ENCODE measurements at regions not wholly inside any gene's neighbourhood (a gene's known extent, or its start where the extent isn't known, plus 50 kb on each side); places are given as distances from the start of the nearest gene placed in this dataset.
"Not testable (repeated sequence)": the region's sequence is repeated elsewhere in the genome, so short reads cannot be mapped to it uniquely, and the experiment has no call there.

DNA sequence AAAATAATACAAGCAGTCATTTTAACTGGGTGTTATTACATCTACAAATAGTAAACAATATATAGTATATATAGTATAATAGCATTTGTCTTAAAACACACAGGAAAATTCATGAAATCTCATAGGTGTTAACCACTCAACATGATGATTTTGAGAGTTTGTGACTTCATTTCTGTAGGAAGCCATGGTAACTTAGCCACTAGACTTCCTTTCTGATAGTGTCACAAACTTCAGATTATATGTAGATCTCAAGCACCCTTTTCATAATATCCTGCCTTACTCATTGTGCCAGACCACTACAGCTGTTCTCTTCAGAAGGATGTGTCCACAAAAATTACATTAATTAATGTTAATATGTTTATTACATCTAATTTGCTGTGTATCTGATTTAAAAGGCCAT, 1250.6 kb downstream of the ADGRL3 start:
- no peaks in the 10 kb centered on the region for H3K4me1 ChIP-seq (ENCODE audit: control insufficient read depth, insufficient read depth, low read length)
- no peaks in the 10 kb centered on the region for H3K9me3 ChIP-seq (ENCODE audit: control insufficient read depth, low read length)
- no peaks in the 10 kb centered on the region for H3K36me3 ChIP-seq (ENCODE audit: control insufficient read depth, insufficient read depth, low read length, severe bottlenecking)
- no peak overlapping the region for H3K9ac ChIP-seq (ENCODE audit: low read length)
- no peaks in the 10 kb centered on the region for H3K27me3 ChIP-seq (replicated peaks; ENCODE audit: control insufficient read depth, insufficient read depth, low read length)
- no peak for DNase-seq (ENCODE audit: low read depth)
- no peak overlapping the region for H3K4me3 ChIP-seq (ENCODE audit: low read length)

DNA sequence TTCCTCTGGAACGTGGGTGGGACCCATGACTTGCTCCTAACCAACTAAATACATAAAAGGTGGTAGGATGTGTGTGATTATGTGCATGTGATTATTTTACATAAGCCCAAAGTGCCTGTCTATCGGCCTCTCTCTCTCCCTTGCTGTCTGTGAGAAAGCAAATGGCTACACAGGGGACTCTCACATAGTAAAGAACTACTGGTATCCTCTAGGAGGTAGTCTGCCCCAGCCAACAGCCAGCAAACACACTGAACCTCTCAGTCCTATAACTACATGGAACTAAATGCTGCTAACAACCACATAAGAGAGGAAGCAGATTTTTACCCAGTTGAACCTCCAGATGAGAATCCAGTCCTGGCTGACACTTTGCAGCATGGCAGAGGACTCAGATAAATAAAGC, 1249.4 kb downstream of the ADGRL3 start:
- H3K9me3 ChIP-seq (ENCODE audit: control insufficient read depth, low read length): no peaks in the 10 kb centered on the region
- DNase-seq (ENCODE audit: low read depth): no peak
- no peak overlapping the region for H3K4me3 ChIP-seq (ENCODE audit: low read length)
- H3K27me3 ChIP-seq (replicated peaks; ENCODE audit: control insufficient read depth, insufficient read depth, low read length): no peaks in the 10 kb centered on the region
- H3K9ac ChIP-seq (ENCODE audit: low read length): no peak overlapping the region
- H3K4me1 ChIP-seq (ENCODE audit: control insufficient read depth, insufficient read depth, low read length): no peaks in the 10 kb centered on the region
- no peaks in the 10 kb centered on the region for H3K36me3 ChIP-seq (ENCODE audit: control insufficient read depth, insufficient read depth, low read length, severe bottlenecking)

- H3K4me1 ChIP-seq (ENCODE audit: control insufficient read depth, insufficient read depth, low read length): no peaks in the 10 kb centered on the region
- no peak overlapping the region for H3K9ac ChIP-seq (ENCODE audit: low read length)
- no peaks in the 10 kb centered on the region for H3K9me3 ChIP-seq (ENCODE audit: control insufficient read depth, low read length)
- no peaks in the 10 kb centered on the region for H3K27me3 ChIP-seq (replicated peaks; ENCODE audit: control insufficient read depth, insufficient read depth, low read length)
- no peak for DNase-seq (ENCODE audit: low read depth)
- H3K36me3 ChIP-seq (ENCODE audit: control insufficient read depth, insufficient read depth, low read length, severe bottlenecking): no peaks in the 10 kb centered on the region
- no peak overlapping the region for H3K4me3 ChIP-seq (ENCODE audit: low read length)
Measured at GRCh38 chr4:62448911-62449310, 1248.8 kb downstream of the ADGRL3 start.

- no peaks in the 10 kb centered on the region for H3K36me3 ChIP-seq (ENCODE audit: control insufficient read depth, insufficient read depth, low read length, severe bottlenecking)
- no peak overlapping the region for H3K9ac ChIP-seq (ENCODE audit: low read length)
- DNase-seq (ENCODE audit: low read depth): no peak
- H3K4me3 ChIP-seq (ENCODE audit: low read length): no peak overlapping the region
- H3K9me3 ChIP-seq (ENCODE audit: control insufficient read depth, low read length): peaks cover 8% of the 10 kb centered on the region
- H3K27me3 ChIP-seq (replicated peaks; ENCODE audit: control insufficient read depth, insufficient read depth, low read length): no peaks in the 10 kb centered on the region
- H3K4me1 ChIP-seq (ENCODE audit: control insufficient read depth, insufficient read depth, low read length): no peaks in the 10 kb centered on the region
Measured at GRCh38 chr4:62439051-62439450, 1238.9 kb downstream of the ADGRL3 start.

GRCh38 chr4:62434921-62435320, 1234.8 kb downstream of the ADGRL3 start:
- Histone ChIP-seq H3K4me1 (ENCODE audit: control insufficient read depth, insufficient read depth, low read length) (no peaks in the 10 kb centered on the region), H3K36me3 (ENCODE audit: control insufficient read depth, insufficient read depth, low read length, severe bottlenecking) (no peaks in the 10 kb centered on the region), H3K9me3 (ENCODE audit: control insufficient read depth, low read length) (no peaks in the 10 kb centered on the region), H3K4me3 (ENCODE audit: low read length) (no peak overlapping the region), H3K9ac (ENCODE audit: low read length) (no peak overlapping the region), H3K27me3 (replicated peaks; ENCODE audit: control insufficient read depth, insufficient read depth, low read length) (no peaks in the 10 kb centered on the region)
- DNase-seq (ENCODE audit: low read depth): no peak

DNA sequence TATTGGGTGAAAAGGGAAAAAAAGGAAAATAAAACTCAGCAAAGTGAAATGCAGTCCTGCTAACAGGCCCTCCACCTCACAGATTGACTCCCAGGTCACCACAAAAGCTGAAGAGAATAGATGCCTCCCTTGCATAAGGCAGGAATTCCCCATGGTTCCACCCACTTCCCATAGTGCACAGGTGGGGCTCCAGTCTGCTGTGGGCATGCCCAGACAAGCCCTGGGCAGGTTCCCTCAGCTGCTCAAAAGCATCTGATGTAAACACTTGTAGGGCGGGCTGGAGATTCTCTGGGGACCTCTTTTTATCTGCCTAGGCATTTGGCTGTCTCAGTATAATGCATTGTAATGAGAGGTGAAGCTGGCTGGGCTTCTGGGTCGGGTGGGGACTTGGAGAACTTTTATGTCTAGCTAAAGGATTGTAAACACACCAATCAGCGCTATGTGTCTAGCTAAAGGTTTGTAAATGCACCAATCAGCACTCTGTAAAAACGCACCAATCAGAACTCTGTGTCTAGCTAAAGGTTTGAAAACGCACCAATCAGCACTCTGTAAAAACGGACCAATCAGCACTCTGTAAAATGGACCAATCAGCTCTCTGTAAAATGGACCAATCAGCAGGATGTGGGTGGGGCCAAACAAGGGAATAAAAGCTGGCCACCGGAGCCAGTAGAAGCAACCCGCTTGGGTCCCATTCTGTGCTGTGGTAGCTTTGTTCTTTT, 1231.5 kb downstream of the ADGRL3 start:
- not testable (repeated sequence) for H3K27me3 ChIP-seq (replicated peaks; ENCODE audit: control insufficient read depth, insufficient read depth, low read length); H3K9ac ChIP-seq (ENCODE audit: low read length); DNase-seq (ENCODE audit: low read depth); H3K4me1 ChIP-seq (ENCODE audit: control insufficient read depth, insufficient read depth, low read length); H3K4me3 ChIP-seq (ENCODE audit: low read length); H3K9me3 ChIP-seq (ENCODE audit: control insufficient read depth, low read length); H3K36me3 ChIP-seq (ENCODE audit: control insufficient read depth, insufficient read depth, low read length, severe bottlenecking)

DNA sequence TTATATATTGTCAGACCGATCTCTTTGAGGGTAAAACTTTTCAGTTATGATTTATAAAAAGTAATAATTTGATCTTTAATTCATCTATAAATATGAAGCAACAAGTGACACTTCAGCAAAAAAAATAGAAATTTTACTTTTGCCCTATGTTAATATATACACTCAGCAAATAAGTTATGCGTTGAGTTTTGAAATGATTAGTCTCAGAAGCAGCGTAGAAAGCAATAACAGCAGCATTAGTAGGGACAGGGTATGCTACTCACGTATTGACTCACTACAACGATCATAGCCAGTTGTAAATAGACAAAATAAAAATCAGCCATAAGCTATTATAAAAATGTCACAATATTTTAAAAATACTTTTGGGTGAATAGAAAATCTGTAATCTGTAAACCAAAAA, 1229.2 kb downstream of the ADGRL3 start:
- H3K36me3 ChIP-seq (ENCODE audit: control insufficient read depth, insufficient read depth, low read length, severe bottlenecking): no peaks in the 10 kb centered on the region
- no peak overlapping the region for H3K4me3 ChIP-seq (ENCODE audit: low read length)
- no peak for DNase-seq (ENCODE audit: low read depth)
- H3K4me1 ChIP-seq (ENCODE audit: control insufficient read depth, insufficient read depth, low read length): no peaks in the 10 kb centered on the region
- H3K27me3 ChIP-seq (replicated peaks; ENCODE audit: control insufficient read depth, insufficient read depth, low read length): no peaks in the 10 kb centered on the region
- H3K9me3 ChIP-seq (ENCODE audit: control insufficient read depth, low read length): no peaks in the 10 kb centered on the region
- no peak overlapping the region for H3K9ac ChIP-seq (ENCODE audit: low read length)

DNA sequence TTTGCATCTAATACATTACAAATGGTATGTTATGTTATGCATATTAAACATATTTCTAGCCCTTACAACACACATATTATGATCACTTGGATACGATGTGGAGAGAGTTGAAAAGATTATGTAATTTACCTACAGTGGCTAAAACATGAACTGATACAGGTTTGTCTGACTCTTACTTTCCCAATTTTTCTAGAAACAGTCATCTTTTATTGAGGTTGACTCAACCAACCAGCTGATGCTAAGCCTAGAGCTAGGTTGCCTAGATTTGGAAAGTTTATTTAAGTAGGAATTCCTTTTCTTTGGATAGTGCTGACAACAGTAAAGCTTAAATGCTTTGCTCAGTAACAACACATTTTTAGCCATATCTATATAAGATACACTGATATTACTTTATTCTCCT, 1215.1 kb downstream of the ADGRL3 start:
- H3K9me3 ChIP-seq (ENCODE audit: control insufficient read depth, low read length): no peaks in the 10 kb centered on the region
- H3K4me1 ChIP-seq (ENCODE audit: control insufficient read depth, insufficient read depth, low read length): no peaks in the 10 kb centered on the region
- no peaks in the 10 kb centered on the region for H3K27me3 ChIP-seq (replicated peaks; ENCODE audit: control insufficient read depth, insufficient read depth, low read length)
- H3K9ac ChIP-seq (ENCODE audit: low read length): no peak overlapping the region
- no peak for DNase-seq (ENCODE audit: low read depth)
- H3K4me3 ChIP-seq (ENCODE audit: low read length): no peak overlapping the region
- no peaks in the 10 kb centered on the region for H3K36me3 ChIP-seq (ENCODE audit: control insufficient read depth, insufficient read depth, low read length, severe bottlenecking)

DNA sequence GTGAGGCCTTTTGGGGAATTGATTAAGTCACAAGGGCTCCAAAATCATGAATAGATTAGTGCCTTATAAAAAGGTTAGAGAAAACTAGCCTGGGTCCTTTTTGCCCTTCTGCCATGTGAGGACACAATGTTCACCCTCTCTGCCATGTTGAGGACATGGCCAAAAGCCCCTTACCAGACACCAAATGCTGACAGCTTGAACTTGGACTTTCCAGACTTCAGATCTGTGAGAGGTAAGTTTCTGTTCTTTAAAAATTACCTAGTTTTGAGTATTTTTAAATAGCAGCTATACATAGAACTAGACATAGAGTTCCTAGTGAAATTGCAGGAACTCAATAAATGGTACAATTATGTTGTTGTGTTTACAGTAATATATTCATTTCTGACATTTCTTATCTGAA, 1214.4 kb downstream of the ADGRL3 start:
- H3K9ac ChIP-seq (ENCODE audit: low read length): no peak overlapping the region
- H3K36me3 ChIP-seq (ENCODE audit: control insufficient read depth, insufficient read depth, low read length, severe bottlenecking): no peaks in the 10 kb centered on the region
- H3K9me3 ChIP-seq (ENCODE audit: control insufficient read depth, low read length): no peaks in the 10 kb centered on the region
- DNase-seq (ENCODE audit: low read depth): no peak
- H3K4me1 ChIP-seq (ENCODE audit: control insufficient read depth, insufficient read depth, low read length): no peaks in the 10 kb centered on the region
- no peaks in the 10 kb centered on the region for H3K27me3 ChIP-seq (replicated peaks; ENCODE audit: control insufficient read depth, insufficient read depth, low read length)
- H3K4me3 ChIP-seq (ENCODE audit: low read length): no peak overlapping the region

DNA sequence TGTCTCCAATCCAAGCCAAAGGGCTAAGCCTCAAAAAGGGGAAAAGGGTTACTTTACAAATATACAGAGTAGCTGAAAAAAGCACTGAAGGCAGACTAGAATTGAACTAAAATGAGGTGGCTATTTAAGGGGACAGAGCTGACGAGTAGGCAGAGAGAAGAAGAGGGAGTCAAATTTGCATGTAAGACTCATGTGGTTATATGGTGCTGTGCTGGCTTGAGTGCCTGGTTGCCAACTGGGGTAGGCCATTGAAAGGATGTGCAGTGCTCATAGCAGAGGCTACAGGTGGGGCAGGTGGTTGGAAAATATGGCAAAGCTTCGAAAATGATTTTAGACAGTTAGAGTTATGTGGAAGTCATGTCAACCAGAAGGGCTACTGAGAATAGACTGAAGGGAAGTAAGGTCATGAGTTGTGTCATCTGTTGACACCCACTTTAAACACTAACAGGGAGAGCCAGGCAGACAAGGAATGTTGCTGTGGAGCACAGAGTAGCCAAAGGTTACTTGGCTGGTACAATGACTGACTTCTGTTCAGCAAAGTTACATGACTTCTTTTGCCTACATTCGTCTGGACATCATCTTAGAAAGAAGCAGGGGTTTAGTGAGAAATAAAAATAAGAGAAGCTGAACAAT, 1210.4 kb downstream of the ADGRL3 start:
- Histone ChIP-seq H3K4me3 (ENCODE audit: low read length) (no peak overlapping the region), H3K27me3 (replicated peaks; ENCODE audit: control insufficient read depth, insufficient read depth, low read length) (no peaks in the 10 kb centered on the region), H3K9me3 (ENCODE audit: control insufficient read depth, low read length) (no peaks in the 10 kb centered on the region), H3K36me3 (ENCODE audit: control insufficient read depth, insufficient read depth, low read length, severe bottlenecking) (no peaks in the 10 kb centered on the region), H3K9ac (ENCODE audit: low read length) (no peak overlapping the region), H3K4me1 (ENCODE audit: control insufficient read depth, insufficient read depth, low read length) (no peaks in the 10 kb centered on the region)
- no peak for DNase-seq (ENCODE audit: low read depth)

DNA sequence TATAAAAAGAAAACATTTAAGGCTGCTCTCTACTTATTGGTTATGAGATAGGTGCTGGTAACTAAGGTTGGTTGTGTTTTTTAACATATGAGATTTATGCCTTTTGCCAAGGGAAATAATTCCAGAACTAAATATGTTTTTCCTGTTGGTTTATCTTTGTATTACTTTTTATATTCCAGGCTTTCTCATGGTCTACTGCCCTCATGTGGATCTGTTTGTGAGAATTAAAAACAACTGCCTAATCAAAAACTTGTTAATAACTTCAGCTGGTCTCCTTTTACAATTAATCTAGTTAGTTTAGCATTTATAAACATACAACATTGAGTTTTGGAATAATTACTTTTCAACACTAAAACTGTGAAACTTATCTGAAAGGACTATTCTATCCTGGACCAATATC, 1208.3 kb downstream of the ADGRL3 start:
- Histone ChIP-seq H3K27me3 (replicated peaks; ENCODE audit: control insufficient read depth, insufficient read depth, low read length) (no peaks in the 10 kb centered on the region), H3K36me3 (ENCODE audit: control insufficient read depth, insufficient read depth, low read length, severe bottlenecking) (no peaks in the 10 kb centered on the region), H3K4me3 (ENCODE audit: low read length) (no peak overlapping the region), H3K4me1 (ENCODE audit: control insufficient read depth, insufficient read depth, low read length) (no peaks in the 10 kb centered on the region), H3K9me3 (ENCODE audit: control insufficient read depth, low read length) (no peaks in the 10 kb centered on the region), H3K9ac (ENCODE audit: low read length) (no peak overlapping the region)
- DNase-seq (ENCODE audit: low read depth): peak; percentile 38

- no peaks in the 10 kb centered on the region for H3K27me3 ChIP-seq (replicated peaks; ENCODE audit: control insufficient read depth, insufficient read depth, low read length)
- no peaks in the 10 kb centered on the region for H3K4me1 ChIP-seq (ENCODE audit: control insufficient read depth, insufficient read depth, low read length)
- DNase-seq (ENCODE audit: low read depth): no peak
- H3K4me3 ChIP-seq (ENCODE audit: low read length): no peak overlapping the region
- no peaks in the 10 kb centered on the region for H3K36me3 ChIP-seq (ENCODE audit: control insufficient read depth, insufficient read depth, low read length, severe bottlenecking)
- no peak overlapping the region for H3K9ac ChIP-seq (ENCODE audit: low read length)
- H3K9me3 ChIP-seq (ENCODE audit: control insufficient read depth, low read length): no peaks in the 10 kb centered on the region
Measured at GRCh38 chr4:62407534-62407933, 1207.4 kb downstream of the ADGRL3 start.

Measured in adipocyte (in vitro differentiated cells).